Stimulated activated CD8-positive, alpha-beta memory T cell treated with anti-CD3 and anti-CD28 coated beads, Interleukin-2, amount 100 ng/mL, for 48 hours (primary cell): ENCODE measurements at regions not wholly inside any gene's neighbourhood (a gene's known extent, or its start where the extent isn't known, plus 50 kb on each side); places are given as distances from the start of the nearest gene placed in this dataset.
"Not testable (repeated sequence)": the region's sequence is repeated elsewhere in the genome, so short reads cannot be mapped to it uniquely, and the experiment has no call there.

Source experiments
- DNase-seq, 2 donors: peaks; one replicate each; pipeline ENCODE4 v3.0.0-alpha.2; 2020; ENCODE audit warnings: low read depth in 2 of 2

GRCh38 chr7:110386006-110386405 is 704.9 kb upstream of the LRRN3 start:
- no peak for DNase-seq

- no peak for DNase-seq
These were observed 704.0 kb upstream of the LRRN3 start for GRCh38 chr7:110386913-110387312.

GRCh38 chr7:110387689-110388088 is 703.2 kb upstream of the LRRN3 start:
- DNase-seq: no peak

GRCh38 chr7:110388457-110388856 is 702.5 kb upstream of the LRRN3 start:
- no peak for DNase-seq

- DNase-seq: no peak
These were observed 694.9 kb upstream of the LRRN3 start for GRCh38 chr7:110396021-110396420.

- DNase-seq: no peak
These were observed 692.8 kb upstream of the LRRN3 start for GRCh38 chr7:110397927-110398660.

GRCh38 chr7:110399421-110399820 is 691.5 kb upstream of the LRRN3 start:
- DNase-seq: no peak

- DNase-seq: no peak
These were observed 690.5 kb upstream of the LRRN3 start for GRCh38 chr7:110400411-110400810.

GRCh38 chr7:110407242-110407641 is 683.7 kb upstream of the LRRN3 start:
- no peak for DNase-seq

- DNase-seq: no peak
These were observed 683.2 kb upstream of the LRRN3 start for GRCh38 chr7:110407706-110408105.

GRCh38 chr7:110412614-110413013 is 678.3 kb upstream of the LRRN3 start:
- DNase-seq: no peak

GRCh38 chr7:110413038-110413437 is 677.9 kb upstream of the LRRN3 start:
- DNase-seq: no peak

- DNase-seq: no peak
These were observed 673.3 kb upstream of the LRRN3 start for GRCh38 chr7:110417611-110418010.

- no peak for DNase-seq
These were observed 672.2 kb upstream of the LRRN3 start for GRCh38 chr7:110418659-110419280.

GRCh38 chr7:110420788-110421187 is 670.1 kb upstream of the LRRN3 start:
- no peak for DNase-seq

GRCh38 chr7:110421490-110422241 is 669.3 kb upstream of the LRRN3 start:
- DNase-seq: no peak

GRCh38 chr7:110432061-110432553 is 658.8 kb upstream of the LRRN3 start:
- DNase-seq: no peak

GRCh38 chr7:110438926-110439325 is 652.0 kb upstream of the LRRN3 start:
- not testable (repeated sequence) for DNase-seq

GRCh38 chr7:110442381-110442837 is 648.5 kb upstream of the LRRN3 start:
- DNase-seq: no peak

- no peak for DNase-seq
These were observed 644.3 kb upstream of the LRRN3 start for GRCh38 chr7:110446658-110447057.

- no peak for DNase-seq
These were observed 642.0 kb upstream of the LRRN3 start for GRCh38 chr7:110448918-110449317.

- no peak for DNase-seq
These were observed 636.2 kb upstream of the LRRN3 start for GRCh38 chr7:110454713-110455112.

GRCh38 chr7:110461621-110462020 is 629.3 kb upstream of the LRRN3 start:
- no peak for DNase-seq
